NCI-H2107 (cell line): ENCODE measurements at regions not wholly inside any gene's neighbourhood (a gene's known extent, or its start where the extent isn't known, plus 50 kb on each side); places are given as distances from the start of the nearest gene placed in this dataset.
"Not testable (repeated sequence)": the region's sequence is repeated elsewhere in the genome, so short reads cannot be mapped to it uniquely, and the experiment has no call there.

ENCODE experiments used
- DNase-seq: peaks from one replicate; lab custom pipeline; 2025; lab: John Stamatoyannopoulos, UW

GRCh38 chr6:76772951-76773350 is 690.3 kb downstream of the HTR1B start:
- no peak for DNase-seq

GRCh38 chr6:76771059-76771634 is 692.1 kb downstream of the HTR1B start:
- no peak for DNase-seq

- no peak for DNase-seq
Measured at GRCh38 chr6:76770281-76770680, 693.0 kb downstream of the HTR1B start.

GRCh38 chr6:76768556-76768955 is 694.7 kb downstream of the HTR1B start:
- no peak for DNase-seq

- DNase-seq: no peak
Measured at GRCh38 chr6:76764057-76764456, 691.6 kb upstream of the IMPG1 start.

- DNase-seq: no peak
Measured at GRCh38 chr6:76752841-76753240, 680.4 kb upstream of the IMPG1 start.

GRCh38 chr6:76745388-76745787 is 672.9 kb upstream of the IMPG1 start:
- DNase-seq: not testable (repeated sequence)

- not testable (repeated sequence) for DNase-seq
Measured at GRCh38 chr6:76744151-76744720, 671.8 kb upstream of the IMPG1 start.

- DNase-seq: no peak
Measured at GRCh38 chr6:76742919-76743318, 670.5 kb upstream of the IMPG1 start.

- DNase-seq: no peak
Measured at GRCh38 chr6:76719449-76719848, 647.0 kb upstream of the IMPG1 start.

- DNase-seq: no peak
Measured at GRCh38 chr6:76708641-76709331, 636.3 kb upstream of the IMPG1 start.

GRCh38 chr6:76707630-76708029 is 635.2 kb upstream of the IMPG1 start:
- no peak for DNase-seq

GRCh38 chr6:76706631-76707030 is 634.2 kb upstream of the IMPG1 start:
- no peak for DNase-seq

- no peak for DNase-seq
Measured at GRCh38 chr6:76706086-76706485, 633.6 kb upstream of the IMPG1 start.

GRCh38 chr6:76703786-76704185 is 631.3 kb upstream of the IMPG1 start:
- no peak for DNase-seq

- no peak for DNase-seq
Measured at GRCh38 chr6:76703285-76703684, 630.8 kb upstream of the IMPG1 start.

- no peak for DNase-seq
Measured at GRCh38 chr6:76702187-76702586, 629.7 kb upstream of the IMPG1 start.

GRCh38 chr6:76701610-76702009 is 629.1 kb upstream of the IMPG1 start:
- DNase-seq: no peak

- DNase-seq: no peak
Measured at GRCh38 chr6:76697585-76697984, 625.1 kb upstream of the IMPG1 start.

GRCh38 chr6:76694795-76695194 is 622.3 kb upstream of the IMPG1 start:
- no peak for DNase-seq

GRCh38 chr6:76684875-76685274 is 612.4 kb upstream of the IMPG1 start:
- DNase-seq: no peak

- DNase-seq: no peak
Measured at GRCh38 chr6:76683985-76684384, 611.5 kb upstream of the IMPG1 start.

- DNase-seq: no peak
Measured at GRCh38 chr6:76682842-76683241, 610.4 kb upstream of the IMPG1 start.

- DNase-seq: no peak
Measured at GRCh38 chr6:76681781-76682180, 609.3 kb upstream of the IMPG1 start.
